H1 (cell line): ENCODE measurements at regions not wholly inside any gene's neighbourhood (a gene's known extent, or its start where the extent isn't known, plus 50 kb on each side); places are given as distances from the start of the nearest gene placed in this dataset.

Experiments
- CTCF ChIA-PET: fragments of 300-600 bp; sonication (Branson Sonifier 250); formaldehyde crosslinking; loops from one replicate; lab custom pipeline; 2021; ENCODE audit not compliant: partially characterized antibody; lab: Charles Lee
- POLR2A ChIA-PET: fragments of 300-600 bp; sonication (Branson Sonifier 250); formaldehyde crosslinking; loops from one replicate; lab custom pipeline; 2021; ENCODE audit warnings: inconsistent platforms; ENCODE audit not compliant: partially characterized antibody; lab: Charles Lee
- DNase-seq, 2 experiments: peaks; one replicate each; pipeline versions ENCODE4 v3.0.0 to v3.0.0-alpha.2; 2010 to 2022; ENCODE audit warnings: low spot score in 2 of 2, low read depth in 1 of 2, mixed read lengths in 1 of 2
- FAIRE-seq: peaks from 2 replicates; lab custom pipeline; 2011; peaks lifted over from hg19 to GRCh38; lab: Jason Lieb, UNC
- H2AFZ ChIP-seq: 2 replicates; pipeline ENCODE4 v1.8.1; 2012; ENCODE audit warnings: low read length, inconsistent platforms
- H2AK5ac ChIP-seq: 2 replicates; pipeline ENCODE4 v1.6.1; 2013; ENCODE audit warnings: low read depth, low read length
- H2BK120ac ChIP-seq: replicated peaks from 2 replicates; pipeline ENCODE3; 2013; ENCODE audit warnings: low read depth, low read length, inconsistent platforms
- H2BK12ac ChIP-seq: 2 replicates; pipeline ENCODE4 v1.6.1; 2013; ENCODE audit warnings: low read depth, low read length
- H2BK15ac ChIP-seq: 2 replicates; pipeline ENCODE4 v1.6.1; 2013; ENCODE audit warnings: low read length
- H2BK20ac ChIP-seq: 2 replicates; pipeline ENCODE4 v1.6.1; 2013; ENCODE audit warnings: low read length
- H2BK5ac ChIP-seq: 2 replicates; pipeline ENCODE4 v1.6.1; 2013; ENCODE audit warnings: low read depth, low read length
- H3K14ac ChIP-seq: 2 replicates; pipeline ENCODE4 v1.6.1; 2013; ENCODE audit warnings: inconsistent platforms; ENCODE audit not compliant: insufficient read length
- H3K18ac ChIP-seq: 2 replicates; pipeline ENCODE4 v1.6.1; 2013; ENCODE audit warnings: low read length; ENCODE audit errors: extremely low read depth
- H3K23ac ChIP-seq: 2 replicates; pipeline ENCODE4 v1.6.1; 2013; ENCODE audit warnings: inconsistent platforms; ENCODE audit not compliant: insufficient read length
- H3K23me2 ChIP-seq: 2 replicates; pipeline ENCODE4 v1.6.1; 2013; ENCODE audit warnings: low read depth, low read length
- H3K27ac ChIP-seq: 2 replicates; pipeline ENCODE4 v1.6.1; 2011; ENCODE audit warnings: low read depth, low read length, inconsistent platforms
- H3K27me3 ChIP-seq, 4 experiments: replicated peaks in 1 of 4; 1 replicate in 1 of 4; 2 replicates in 3 of 4; pipeline versions ENCODE4 v1.6.1 to v1.8.1; 2011 to 2013; ENCODE audit warnings: low read length in 3 of 4, mild to moderate bottlenecking in 3 of 4, inconsistent platforms in 2 of 4, mixed read lengths in 2 of 4, moderate library complexity in 1 of 4; ENCODE audit not compliant: control insufficient read depth in 3 of 4, insufficient read depth in 3 of 4; ENCODE audit errors: extremely low read depth in 1 of 4
- H3K36me3 ChIP-seq, 4 experiments: 2 replicates each; pipeline versions ENCODE4 v1.6.1 to v1.8.1; 2011 to 2013; ENCODE audit warnings: mild to moderate bottlenecking in 4 of 4, low read length in 3 of 4, moderate library complexity in 2 of 4, control low read depth in 1 of 4, inconsistent platforms in 1 of 4; ENCODE audit not compliant: insufficient read depth in 4 of 4, control insufficient read depth in 2 of 4
- H3K4ac ChIP-seq: replicated peaks from 2 replicates; pipeline ENCODE3; 2013; ENCODE audit warnings: low read length, low read depth, mixed read lengths, inconsistent platforms; ENCODE audit not compliant: insufficient read length
- H3K4me1 ChIP-seq, 4 experiments: replicated peaks in 1 of 4; 1 replicate in 1 of 4; 2 replicates in 3 of 4; pipeline versions ENCODE4 v1.6.1 to v1.8.1; 2011 to 2013; ENCODE audit warnings: low read length in 3 of 4, inconsistent platforms in 2 of 4, mixed read lengths in 1 of 4; ENCODE audit not compliant: insufficient read depth in 4 of 4, control insufficient read depth in 3 of 4
- H3K4me2 ChIP-seq, 2 experiments: 2 replicates each; pipeline versions ENCODE4 v1.6.1 to v1.8.1; 2011 to 2013; ENCODE audit warnings: low read depth in 2 of 2, low read length in 2 of 2, control low read depth in 1 of 2, inconsistent platforms in 1 of 2, mild to moderate bottlenecking in 1 of 2; ENCODE audit not compliant: insufficient read depth in 1 of 2
- H3K4me3 ChIP-seq, 4 experiments: fragments of 200-600, 300-600 bp in 1 of 4; sonication (generic), shearing (Covaris generic), sonication (Bioruptor Twin) in 1 of 4; 2 replicates each; pipeline versions ENCODE4 v1.5.1 to v1.8.1; 2011 to 2016; ENCODE audit warnings: low read length in 4 of 4, low read depth in 3 of 4, control low read depth in 2 of 4, inconsistent platforms in 2 of 4, mild to moderate bottlenecking in 2 of 4, mixed read lengths in 1 of 4, moderate library complexity in 1 of 4; ENCODE audit not compliant: insufficient read depth in 2 of 4; ENCODE audit errors: extremely low read depth in 1 of 4
- H3K56ac ChIP-seq: replicated peaks from 2 replicates; pipeline ENCODE3; 2013; ENCODE audit warnings: low read depth, mild to moderate bottlenecking, mixed read lengths, low read length, inconsistent platforms; ENCODE audit not compliant: insufficient read length
- H3K79me1 ChIP-seq: 2 replicates; pipeline ENCODE4 v1.6.1; 2013; ENCODE audit warnings: low read depth, low read length, control low read depth
- H3K79me2 ChIP-seq, 2 experiments: 2 replicates each; pipeline versions ENCODE4 v1.6.1 to v1.8.1; 2012 to 2013; ENCODE audit warnings: low read length in 2 of 2, mild to moderate bottlenecking in 2 of 2, inconsistent platforms in 1 of 2; ENCODE audit not compliant: insufficient read depth in 2 of 2, control insufficient read depth in 1 of 2
- H3K9ac ChIP-seq, 4 experiments: replicated peaks in 1 of 4; 1 replicate in 1 of 4; 2 replicates in 3 of 4; pipeline versions ENCODE4 v1.6.1 to v1.8.1; 2011 to 2013; ENCODE audit warnings: low read depth in 3 of 4, low read length in 3 of 4, control low read depth in 2 of 4, mild to moderate bottlenecking in 2 of 4, moderate library complexity in 2 of 4, inconsistent platforms in 1 of 4; ENCODE audit errors: extremely low read depth in 1 of 4
- H3K9me3 ChIP-seq, 2 experiments: 2 replicates each; pipeline versions ENCODE4 v1.6.1 to v1.8.1; 2012 to 2013; ENCODE audit warnings: mild to moderate bottlenecking in 2 of 2, moderate library complexity in 2 of 2, control low read depth in 1 of 2, inconsistent platforms in 1 of 2, low read depth in 1 of 2, low read length in 1 of 2, mixed read lengths in 1 of 2; ENCODE audit not compliant: insufficient read depth in 2 of 2
- H4K20me1 ChIP-seq, 2 experiments: replicated peaks in 1 of 2; 2 replicates each; pipeline versions ENCODE3 to v1.8.1; 2011 to 2013; ENCODE audit warnings: inconsistent platforms in 2 of 2, low read length in 2 of 2, mild to moderate bottlenecking in 1 of 2; ENCODE audit not compliant: insufficient read depth in 2 of 2, control insufficient read depth in 1 of 2
- H4K5ac ChIP-seq: 2 replicates; pipeline ENCODE4 v1.6.1; 2013; ENCODE audit warnings: low read length, low read depth, mixed read lengths, inconsistent platforms; ENCODE audit not compliant: insufficient read length
- H4K8ac ChIP-seq: 2 replicates; pipeline ENCODE4 v1.8.0; 2013; ENCODE audit warnings: mild to moderate bottlenecking, moderate library complexity, low read length, inconsistent platforms; ENCODE audit not compliant: insufficient read depth; ENCODE audit errors: extremely low read depth
- H4K91ac ChIP-seq: replicated peaks from 2 replicates; pipeline ENCODE3; 2013; ENCODE audit warnings: low read length, mixed read lengths, inconsistent platforms; ENCODE audit not compliant: insufficient read length
- GABPA ChIP-seq: IDR thresholded peaks from 2 replicates; pipeline ENCODE4 v1.6.1; 2011; ENCODE audit warnings: mild to moderate bottlenecking, low read length, moderate library complexity, borderline replicate concordance; ENCODE audit not compliant: insufficient read depth
- POU5F1 ChIP-seq: IDR thresholded peaks from 2 replicates; pipeline ENCODE4 v1.6.1; 2011; ENCODE audit warnings: low read depth, mild to moderate bottlenecking, low read length, moderate library complexity
- SIRT6 ChIP-seq: IDR thresholded peaks from one replicate; pipeline ENCODE4 v1.7.1; 2012; ENCODE audit warnings: low read length, inconsistent platforms
- ZNF274 ChIP-seq: IDR thresholded peaks from 2 replicates; pipeline ENCODE4 v1.7.0; 2012; ENCODE audit warnings: low read length, borderline replicate concordance; ENCODE audit errors: extremely low read depth

DNA sequence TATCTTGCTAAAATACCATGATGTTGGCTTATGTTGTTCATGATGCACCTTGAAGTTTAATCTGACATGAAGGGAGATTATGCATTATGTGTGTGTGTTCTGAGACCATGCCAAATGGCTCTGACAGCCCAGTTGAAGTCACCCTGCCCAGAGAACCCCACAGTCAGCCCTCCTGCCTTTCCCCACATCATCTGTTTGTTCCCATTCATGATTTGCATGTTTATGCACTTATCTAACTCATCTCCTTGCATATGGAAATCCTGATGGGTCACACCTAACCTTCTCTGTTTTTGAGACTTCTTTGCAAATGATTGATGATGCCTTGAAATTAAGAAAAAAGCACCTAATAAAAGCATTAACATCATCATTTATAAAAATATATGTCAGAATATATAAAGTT, 752.2 kb downstream of the GALR1 start:
- no peak overlapping the region for H3K23ac ChIP-seq
- no peaks in the 10 kb centered on the region for H4K20me1 ChIP-seq
- no peak overlapping the region for H3K4me2 ChIP-seq
- H2AFZ ChIP-seq = no peak overlapping the region
- H3K18ac ChIP-seq = no peak overlapping the region
- H3K79me1 ChIP-seq = no peaks in the 10 kb centered on the region
- H3K9me3 ChIP-seq = peaks cover 0 to 6% of the 10 kb centered on the region in 2 experiments; a peak in 3 of 4 replicates
- ChIA-PET CTCF (no interaction called here), POLR2A (no interaction called here)
- H3K4me3 ChIP-seq = no peak overlapping the region
- H3K27ac ChIP-seq = no peak overlapping the region
- no peak for TF ChIP-seq ZNF274
- no peak for TF ChIP-seq GABPA
- no peak for TF ChIP-seq POU5F1
- TF ChIP-seq SIRT6 = no peak
- no peak overlapping the region for H2BK20ac ChIP-seq
- no peak for DNase-seq
- no peak overlapping the region for H3K9ac ChIP-seq
- H2BK12ac ChIP-seq = no peak overlapping the region
- no peaks in the 10 kb centered on the region for H3K23me2 ChIP-seq
- H2BK120ac ChIP-seq = no peak overlapping the region
- no peak overlapping the region for H3K14ac ChIP-seq
- H2BK5ac ChIP-seq = no peak overlapping the region
- H3K79me2 ChIP-seq = no peaks in the 10 kb centered on the region
- H3K4ac ChIP-seq = no peak overlapping the region
- H2BK15ac ChIP-seq = no peak overlapping the region
- no peaks in the 10 kb centered on the region for H3K27me3 ChIP-seq
- FAIRE-seq = no peak
- peaks cover 6 to 19% (median 16%) of the 10 kb centered on the region in 4 experiments; a peak in 6 of 7 replicates for H3K4me1 ChIP-seq
- H3K36me3 ChIP-seq = no peaks in the 10 kb centered on the region
- no peak overlapping the region for H4K91ac ChIP-seq
- H2AK5ac ChIP-seq = no peak overlapping the region
- no peak overlapping the region for H4K5ac ChIP-seq
- H3K56ac ChIP-seq = no peak overlapping the region
- H4K8ac ChIP-seq = no peak overlapping the region
